A549 (cell line): ENCODE measurements at regions not wholly inside any gene's neighbourhood (a gene's known extent, or its start where the extent isn't known, plus 50 kb on each side); places are given as distances from the start of the nearest gene placed in this dataset.

Experiments used
- ATAC-seq, 2 experiments: fragments of 200-7000 bp in 1 of 2; fragments of >200 bp in 1 of 2; cut with Nextera tagmentation in 1 of 2; cut with Tn5 transposase in 1 of 2; 3 replicates each; pipeline versions ENCODE4 v1.8.0 to v1.9.1; 2018 to 2020; ENCODE audit warnings: mild to moderate bottlenecking in 1 of 2, moderate library complexity in 1 of 2
- CTCF ChIA-PET: fragments of 300-600 bp; sonication (Branson Sonifier 250); formaldehyde crosslinking; extraction: SDS; loops from one replicate; lab custom pipeline; 2021; ENCODE audit warnings: antibody characterized with exemption, inconsistent platforms; lab: Yijun Ruan, JAX
- POLR2A ChIA-PET: fragments of 350-600 bp; formaldehyde crosslinking; extraction: SDS; loops from one replicate; lab custom pipeline; 2021; ENCODE audit warnings: antibody characterized with exemption, inconsistent platforms; lab: Yijun Ruan, JAX
- DNase-seq, 2 experiments: peaks; one replicate each; pipeline versions ENCODE4 v3.0.0 to v3.0.0-alpha.2; 2011 to 2016; ENCODE audit warnings: low read depth in 1 of 2, low spot score in 1 of 2
- FAIRE-seq: peaks from 2 replicates; lab custom pipeline; 2011; peaks lifted over from hg19 to GRCh38; lab: Jason Lieb, UNC
- H3K27ac ChIP-seq, 2 experiments: fragments of >200 bp; sonication (Bioruptor Twin); formaldehyde crosslinking; 3 replicates each; pipeline ENCODE4 v1.5.1; 2016 to 2017
- H3K4me1 ChIP-seq: fragments of >200 bp; sonication (Bioruptor Twin); formaldehyde crosslinking; 3 replicates; pipeline ENCODE4 v1.6.1; 2016
- H3K4me2 ChIP-seq: fragments of >200 bp; sonication (Bioruptor Twin); formaldehyde crosslinking; 3 replicates; pipeline ENCODE4 v1.6.1; 2016
- H3K4me3 ChIP-seq: fragments of >200 bp; sonication (Bioruptor Twin); formaldehyde crosslinking; 3 replicates; pipeline ENCODE4 v1.5.1; 2016
- H3K9me3 ChIP-seq: fragments of >200 bp; sonication (Bioruptor Twin); formaldehyde crosslinking; 3 replicates; pipeline ENCODE4 v1.6.1; 2016
- CEBPB ChIP-seq, 2 experiments: fragments of >200 bp in 1 of 2; sonication (Bioruptor Twin) in 1 of 2; formaldehyde crosslinking in 1 of 2; IDR thresholded peaks; 2 replicates each; pipeline ENCODE4 v1.6.1; 2012 to 2016
- CHD4 ChIP-seq: fragments of 200-600 bp; sonication (generic); IDR thresholded peaks from 2 replicates; pipeline ENCODE4 v1.6.1; 2016; ENCODE audit warnings: antibody characterized with exemption, mild to moderate bottlenecking, borderline replicate concordance
- HDAC2 ChIP-seq: fragments of 200-600 bp; sonication (generic); IDR thresholded peaks from 2 replicates; pipeline ENCODE4 v1.6.1; 2016
- HEYL ChIP-seq: fragments of 250-450 bp; sonication (Bioruptor Pico); IDR thresholded peaks from 2 replicates; pipeline ENCODE4 v1.8.0; 2021; ENCODE audit warnings: mild to moderate bottlenecking, moderate library complexity
- HOXB5 ChIP-seq: fragments of 250-450 bp; sonication (Bioruptor Pico); IDR thresholded peaks from 2 replicates; pipeline ENCODE4 v1.5.0; 2020; ENCODE audit warnings: mild to moderate bottlenecking, moderate library complexity
- KDM5A ChIP-seq: fragments of 200-600 bp; sonication (generic); IDR thresholded peaks from 2 replicates; pipeline ENCODE4 v1.6.1; 2016; ENCODE audit warnings: antibody characterized with exemption, mild to moderate bottlenecking
- MAFK ChIP-seq: fragments of 450-650 bp; IDR thresholded peaks from 2 replicates; pipeline ENCODE4 v1.6.1; 2014; ENCODE audit not compliant: partially characterized antibody
- POLR2A ChIP-seq: IDR thresholded peaks from 2 replicates; pipeline ENCODE4 v1.6.1; 2012; ENCODE audit warnings: mild to moderate bottlenecking, low read length
- WGBS: methylation state at CpG from one replicate; pipeline ENCODE4 v1.1.6; 2017; ENCODE audit errors: missing lambda C conversion rate; 5-methylcytosine and 5-hydroxymethylcytosine counted together
- TF ChIP-seq, protein P1 (sequence below): IDR thresholded peaks from 2 replicates; pipeline ENCODE4 v1.6.1; 2012; ENCODE audit warnings: low read depth, borderline replicate concordance
- TF ChIP-seq, protein P2 (sequence below): fragments of 150-350 bp; IDR thresholded peaks from 2 replicates; pipeline ENCODE4 v1.6.1; 2014; ENCODE audit warnings: low read depth, mild to moderate bottlenecking, low read length
- TF ChIP-seq, protein P3 (sequence below): fragments of 200-600 bp; sonication (generic); IDR thresholded peaks from 2 replicates; pipeline ENCODE4 v1.6.1; 2016; ENCODE audit warnings: antibody characterized with exemption, mild to moderate bottlenecking, moderate library complexity
- TF ChIP-seq, protein P4 (sequence below): fragments of 450-650 bp; IDR thresholded peaks from 2 replicates; pipeline ENCODE4 v1.6.1; 2014; ENCODE audit warnings: antibody characterized with exemption
- TF ChIP-seq, protein P5 (sequence below): fragments of >200 bp; sonication (Bioruptor Twin); formaldehyde crosslinking; IDR thresholded peaks from 3 replicates; pipeline ENCODE4 v1.6.1; 2016

DNA sequence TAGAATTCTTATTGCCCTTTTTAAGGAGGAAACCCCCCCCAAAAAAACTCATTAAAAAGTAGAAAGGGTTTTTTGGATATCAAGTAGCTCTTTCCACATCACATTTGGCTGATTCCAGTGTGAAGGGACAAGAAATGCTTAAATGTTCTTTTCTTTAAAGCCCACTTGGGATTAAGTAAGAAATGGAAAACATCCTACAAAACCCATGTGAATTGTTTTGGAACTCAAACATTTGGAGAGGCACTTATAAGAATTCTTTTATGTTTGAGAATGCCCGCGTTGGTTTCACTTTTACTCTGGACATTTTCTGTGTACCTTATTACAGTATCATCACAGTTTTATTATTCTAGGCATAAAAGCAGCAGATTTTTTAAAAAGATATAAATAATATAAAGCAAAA lies 301.1 kb upstream of the ACTBL2 start:
- CTCF ChIA-PET: interaction anchor here (1.2 to 1.5 kb wide), 2 partner anchors 677 to 679 kb away, joined by 4 to 5 read pairs; no protein-coding TSS in a partner anchor
- POLR2A ChIA-PET: no interaction called here
- no peak for ATAC-seq
- 96% methylated on average over 2 of the region's 2 CpGs for WGBS
- Histone ChIP-seq H3K4me2 (no peak overlapping the region), H3K9me3 (no peaks in the 10 kb centered on the region), H3K4me3 (no peak overlapping the region), H3K27ac (no peak overlapping the region), H3K4me1 (peaks cover 18% of the 10 kb centered on the region)
- TF ChIP-seq POLR2A: no peak
- TF ChIP-seq HDAC2: no peak
- TF ChIP-seq HOXB5 (CRISPR knock-in tag): no peak
- TF ChIP-seq, protein P1, sequence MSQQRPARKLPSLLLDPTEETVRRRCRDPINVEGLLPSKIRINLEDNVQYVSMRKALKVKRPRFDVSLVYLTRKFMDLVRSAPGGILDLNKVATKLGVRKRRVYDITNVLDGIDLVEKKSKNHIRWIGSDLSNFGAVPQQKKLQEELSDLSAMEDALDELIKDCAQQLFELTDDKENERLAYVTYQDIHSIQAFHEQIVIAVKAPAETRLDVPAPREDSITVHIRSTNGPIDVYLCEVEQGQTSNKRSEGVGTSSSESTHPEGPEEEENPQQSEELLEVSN: no peak
- FAIRE-seq: no peak
- DNase-seq: no peak

DNA sequence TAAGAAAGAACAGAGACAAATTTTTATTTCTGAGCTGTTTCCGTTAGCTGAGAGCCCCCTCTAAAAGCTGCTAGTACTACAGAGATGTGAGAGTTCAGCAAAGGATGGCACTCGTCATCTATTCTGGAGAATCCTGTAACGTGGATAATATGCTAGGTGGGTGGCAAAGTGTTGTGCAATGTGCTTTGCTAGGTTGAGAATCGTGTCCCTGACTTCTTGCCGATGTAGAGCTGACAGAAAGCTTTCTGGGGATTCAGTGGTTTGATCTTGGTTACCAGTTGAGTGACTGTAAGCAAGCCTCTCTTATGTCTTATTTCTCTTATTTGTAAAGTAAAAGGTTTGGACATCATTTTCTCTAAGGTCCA lies 298.3 kb upstream of the ACTBL2 start:
- peak in 1 of 2 experiments; percentile 35; a peak in 1 of 4 replicates for TF ChIP-seq CEBPB (IDR thresholded peaks at IDR 0.05)
- TF ChIP-seq, protein P2, sequence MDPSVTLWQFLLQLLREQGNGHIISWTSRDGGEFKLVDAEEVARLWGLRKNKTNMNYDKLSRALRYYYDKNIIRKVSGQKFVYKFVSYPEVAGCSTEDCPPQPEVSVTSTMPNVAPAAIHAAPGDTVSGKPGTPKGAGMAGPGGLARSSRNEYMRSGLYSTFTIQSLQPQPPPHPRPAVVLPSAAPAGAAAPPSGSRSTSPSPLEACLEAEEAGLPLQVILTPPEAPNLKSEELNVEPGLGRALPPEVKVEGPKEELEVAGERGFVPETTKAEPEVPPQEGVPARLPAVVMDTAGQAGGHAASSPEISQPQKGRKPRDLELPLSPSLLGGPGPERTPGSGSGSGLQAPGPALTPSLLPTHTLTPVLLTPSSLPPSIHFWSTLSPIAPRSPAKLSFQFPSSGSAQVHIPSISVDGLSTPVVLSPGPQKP: no peak
- peaks cover 44% of the 10 kb centered on the region for H3K4me1 ChIP-seq
- FAIRE-seq (no peak), DNase-seq (no peak), ATAC-seq (no peak)
- WGBS: 89% methylated on average over 5 of the region's 5 CpGs
- POLR2A ChIA-PET: no interaction called here
- CTCF ChIA-PET: interaction anchor here (0.8 to 11.0 kb wide), 7 partner anchors 107 to 682 kb away, joined by 3 to 149 read pairs (median 8); partner anchors contain the start of gene PLK2
- no peak overlapping the region for H3K4me3 ChIP-seq
- H3K9me3 ChIP-seq: no peaks in the 10 kb centered on the region
- H3K4me2 ChIP-seq: no peak overlapping the region
- H3K27ac ChIP-seq: peak overlapping the region in 1 of 2 experiments; percentile 74; a peak in 3 of 6 replicates

DNA sequence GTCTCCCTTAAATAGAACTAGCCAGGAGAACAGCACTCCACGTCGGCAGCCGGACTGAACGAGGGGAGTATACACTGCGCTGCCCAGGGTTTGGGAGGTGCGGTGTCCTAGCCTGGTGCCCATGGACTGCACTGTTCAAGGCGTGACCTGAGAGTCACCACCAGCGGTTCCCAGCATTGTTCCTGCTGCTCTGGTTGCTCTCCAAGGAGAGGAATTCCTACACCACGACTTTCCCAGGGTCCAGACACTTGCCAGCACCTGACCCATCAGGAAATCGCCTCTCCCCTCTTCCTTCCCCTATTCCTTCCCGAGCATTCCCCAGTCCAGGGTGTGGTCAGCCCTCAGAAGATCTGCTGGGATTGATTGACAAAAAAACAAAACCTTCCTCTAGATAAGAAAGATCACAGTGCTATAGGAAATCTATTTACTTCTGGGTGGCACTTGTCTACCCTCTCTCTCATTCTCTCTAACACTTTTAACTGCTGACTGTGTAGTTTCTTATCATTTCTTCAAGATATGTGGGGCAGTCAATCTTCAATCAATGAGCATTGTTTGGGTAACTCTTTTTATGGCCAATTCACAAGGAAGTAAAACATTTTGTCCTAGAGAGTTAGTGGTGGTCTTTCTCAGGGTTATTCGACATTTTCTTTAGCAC lies 297.8 kb upstream of the ACTBL2 start:
- Histone ChIP-seq H3K4me2 (no peak overlapping the region), H3K4me1 (peaks cover 49% of the 10 kb centered on the region), H3K4me3 (no peak overlapping the region), H3K27ac (peak overlapping the region; percentile 5 to 74; a peak in 4 of 6 replicates), H3K9me3 (no peaks in the 10 kb centered on the region)
- ATAC-seq (peak in 1 of 2 experiments; percentile 28; a peak in 2 of 6 replicates), FAIRE-seq (no peak), DNase-seq (peak in 1 of 2 experiments; percentile 33)
- ChIA-PET POLR2A (interaction anchor here (1.4 kb wide), 1 partner anchor 482 kb away, joined by 5 read pairs; no protein-coding TSS in a partner anchor), CTCF (interaction anchor here (0.8 to 11.0 kb wide), 13 partner anchors 8 to 682 kb away, joined by 3 to 149 read pairs (median 8); partner anchors contain the start of gene PLK2)
- 77% methylated on average over 12 of the region's 12 CpGs for WGBS
- TF ChIP-seq, protein P3, sequence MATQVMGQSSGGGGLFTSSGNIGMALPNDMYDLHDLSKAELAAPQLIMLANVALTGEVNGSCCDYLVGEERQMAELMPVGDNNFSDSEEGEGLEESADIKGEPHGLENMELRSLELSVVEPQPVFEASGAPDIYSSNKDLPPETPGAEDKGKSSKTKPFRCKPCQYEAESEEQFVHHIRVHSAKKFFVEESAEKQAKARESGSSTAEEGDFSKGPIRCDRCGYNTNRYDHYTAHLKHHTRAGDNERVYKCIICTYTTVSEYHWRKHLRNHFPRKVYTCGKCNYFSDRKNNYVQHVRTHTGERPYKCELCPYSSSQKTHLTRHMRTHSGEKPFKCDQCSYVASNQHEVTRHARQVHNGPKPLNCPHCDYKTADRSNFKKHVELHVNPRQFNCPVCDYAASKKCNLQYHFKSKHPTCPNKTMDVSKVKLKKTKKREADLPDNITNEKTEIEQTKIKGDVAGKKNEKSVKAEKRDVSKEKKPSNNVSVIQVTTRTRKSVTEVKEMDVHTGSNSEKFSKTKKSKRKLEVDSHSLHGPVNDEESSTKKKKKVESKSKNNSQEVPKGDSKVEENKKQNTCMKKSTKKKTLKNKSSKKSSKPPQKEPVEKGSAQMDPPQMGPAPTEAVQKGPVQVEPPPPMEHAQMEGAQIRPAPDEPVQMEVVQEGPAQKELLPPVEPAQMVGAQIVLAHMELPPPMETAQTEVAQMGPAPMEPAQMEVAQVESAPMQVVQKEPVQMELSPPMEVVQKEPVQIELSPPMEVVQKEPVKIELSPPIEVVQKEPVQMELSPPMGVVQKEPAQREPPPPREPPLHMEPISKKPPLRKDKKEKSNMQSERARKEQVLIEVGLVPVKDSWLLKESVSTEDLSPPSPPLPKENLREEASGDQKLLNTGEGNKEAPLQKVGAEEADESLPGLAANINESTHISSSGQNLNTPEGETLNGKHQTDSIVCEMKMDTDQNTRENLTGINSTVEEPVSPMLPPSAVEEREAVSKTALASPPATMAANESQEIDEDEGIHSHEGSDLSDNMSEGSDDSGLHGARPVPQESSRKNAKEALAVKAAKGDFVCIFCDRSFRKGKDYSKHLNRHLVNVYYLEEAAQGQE: no peak
- TF ChIP-seq MAFK (peak; percentile 83), KDM5A (no peak), CHD4 (no peak), HEYL (CRISPR knock-in tag) (no peak)
- TF ChIP-seq, protein P4, sequence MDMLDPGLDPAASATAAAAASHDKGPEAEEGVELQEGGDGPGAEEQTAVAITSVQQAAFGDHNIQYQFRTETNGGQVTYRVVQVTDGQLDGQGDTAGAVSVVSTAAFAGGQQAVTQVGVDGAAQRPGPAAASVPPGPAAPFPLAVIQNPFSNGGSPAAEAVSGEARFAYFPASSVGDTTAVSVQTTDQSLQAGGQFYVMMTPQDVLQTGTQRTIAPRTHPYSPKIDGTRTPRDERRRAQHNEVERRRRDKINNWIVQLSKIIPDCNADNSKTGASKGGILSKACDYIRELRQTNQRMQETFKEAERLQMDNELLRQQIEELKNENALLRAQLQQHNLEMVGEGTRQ: no peak
- TF ChIP-seq, protein P5, sequence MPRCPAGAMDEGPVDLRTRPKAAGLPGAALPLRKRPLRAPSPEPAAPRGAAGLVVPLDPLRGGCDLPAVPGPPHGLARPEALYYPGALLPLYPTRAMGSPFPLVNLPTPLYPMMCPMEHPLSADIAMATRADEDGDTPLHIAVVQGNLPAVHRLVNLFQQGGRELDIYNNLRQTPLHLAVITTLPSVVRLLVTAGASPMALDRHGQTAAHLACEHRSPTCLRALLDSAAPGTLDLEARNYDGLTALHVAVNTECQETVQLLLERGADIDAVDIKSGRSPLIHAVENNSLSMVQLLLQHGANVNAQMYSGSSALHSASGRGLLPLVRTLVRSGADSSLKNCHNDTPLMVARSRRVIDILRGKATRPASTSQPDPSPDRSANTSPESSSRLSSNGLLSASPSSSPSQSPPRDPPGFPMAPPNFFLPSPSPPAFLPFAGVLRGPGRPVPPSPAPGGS: no peak
